ENCODE measurements at regions not wholly inside any gene's neighbourhood (a gene's known extent, or its start where the extent isn't known, plus 50 kb on each side); places are given as distances from the start of the nearest gene placed in this dataset.
A peak's percentile ranks its signal among the peaks of the same experiment; 100 is the strongest.

- no peak overlapping the region for H3K4me2 ChIP-seq (ENCODE audit: low read depth, low read length, poor library complexity, severe bottlenecking)
- H3K9me2 ChIP-seq (replicated peaks; ENCODE audit: low read depth, low read length) = no peaks in the 10 kb centered on the region
Observed at GRCh38 chr13:39259371-39260140, 221.3 kb downstream of the NHLRC3 start.

GRCh38 chr13:39263033-39263432 lies 224.8 kb downstream of the NHLRC3 start:
- TF ChIP-seq EZH2phosphoT487 (IDR thresholded peaks at IDR 0.05; ENCODE audit: borderline replicate concordance) (no peak), CTCF (conservative IDR thresholded peaks at IDR 0.05; ENCODE audit: low read length) (peak; percentile 76)
- no peak overlapping the region for H3K9ac ChIP-seq (ENCODE audit: low read depth, low read length, poor library complexity, severe bottlenecking)
- no peaks in the 10 kb centered on the region for H3K27me3 ChIP-seq (ENCODE audit: insufficient read depth, low read length, poor library complexity, severe bottlenecking)
- no peak overlapping the region for H3K4me2 ChIP-seq (ENCODE audit: low read depth, low read length, poor library complexity, severe bottlenecking)
- no peaks in the 10 kb centered on the region for H3F3A ChIP-seq (ENCODE audit: low read depth)
- H3K79me2 ChIP-seq (ENCODE audit: insufficient read depth, low read length) = no peaks in the 10 kb centered on the region
- no peaks in the 10 kb centered on the region for H3K4me1 ChIP-seq (ENCODE audit: insufficient read depth, low read length, poor library complexity, severe bottlenecking)
- H3K4me3 ChIP-seq (ENCODE audit: low read length, poor library complexity, severe bottlenecking) = no peak overlapping the region
- H2AFZ ChIP-seq (ENCODE audit: low read length) = no peak overlapping the region
- H3K36me3 ChIP-seq (ENCODE audit: insufficient read depth, low read length) = no peaks in the 10 kb centered on the region
- no peaks in the 10 kb centered on the region for H4K20me1 ChIP-seq (ENCODE audit: insufficient read depth, low read length, poor library complexity, severe bottlenecking)
- H3K9me3 ChIP-seq (ENCODE audit: insufficient read depth, low read depth, low read length) = no peaks in the 10 kb centered on the region
- H3K9me2 ChIP-seq (replicated peaks; ENCODE audit: low read depth, low read length) = no peaks in the 10 kb centered on the region

More at GRCh38 chr13:39259371-39260140, 221.3 kb downstream of the NHLRC3 start:
- Histone ChIP-seq H4K20me1 (ENCODE audit: insufficient read depth, low read length, poor library complexity, severe bottlenecking) (no peaks in the 10 kb centered on the region), H3K4me1 (ENCODE audit: insufficient read depth, low read length, poor library complexity, severe bottlenecking) (no peaks in the 10 kb centered on the region), H2AFZ (ENCODE audit: low read length) (no peak overlapping the region), H3F3A (ENCODE audit: low read depth) (no peaks in the 10 kb centered on the region), H3K9me3 (ENCODE audit: insufficient read depth, low read depth, low read length) (no peaks in the 10 kb centered on the region), H3K4me3 (ENCODE audit: low read length, poor library complexity, severe bottlenecking) (no peak overlapping the region), H3K36me3 (ENCODE audit: insufficient read depth, low read length) (no peaks in the 10 kb centered on the region), H3K79me2 (ENCODE audit: insufficient read depth, low read length) (no peaks in the 10 kb centered on the region), H3K9ac (ENCODE audit: low read depth, low read length, poor library complexity, severe bottlenecking) (no peak overlapping the region), H3K27me3 (ENCODE audit: insufficient read depth, low read length, poor library complexity, severe bottlenecking) (no peaks in the 10 kb centered on the region)
- no peak for TF ChIP-seq EZH2phosphoT487 (IDR thresholded peaks at IDR 0.05; ENCODE audit: borderline replicate concordance)
- no peak for TF ChIP-seq CTCF (conservative IDR thresholded peaks at IDR 0.05; ENCODE audit: low read length)

GRCh38 chr13:39263531-39263930 lies 225.3 kb downstream of the NHLRC3 start:
- no peak for TF ChIP-seq CTCF (conservative IDR thresholded peaks at IDR 0.05; ENCODE audit: low read length)
- no peak for TF ChIP-seq EZH2phosphoT487 (IDR thresholded peaks at IDR 0.05; ENCODE audit: borderline replicate concordance)
- H3K79me2 ChIP-seq (ENCODE audit: insufficient read depth, low read length) = no peaks in the 10 kb centered on the region

More at GRCh38 chr13:39263531-39263930, 225.3 kb downstream of the NHLRC3 start:
- Histone ChIP-seq H3K9ac (ENCODE audit: low read depth, low read length, poor library complexity, severe bottlenecking) (no peak overlapping the region), H3K9me2 (replicated peaks; ENCODE audit: low read depth, low read length) (no peaks in the 10 kb centered on the region), H3K4me2 (ENCODE audit: low read depth, low read length, poor library complexity, severe bottlenecking) (no peak overlapping the region), H2AFZ (ENCODE audit: low read length) (no peak overlapping the region), H3K4me3 (ENCODE audit: low read length, poor library complexity, severe bottlenecking) (no peak overlapping the region), H3K4me1 (ENCODE audit: insufficient read depth, low read length, poor library complexity, severe bottlenecking) (no peaks in the 10 kb centered on the region), H3K36me3 (ENCODE audit: insufficient read depth, low read length) (no peaks in the 10 kb centered on the region), H4K20me1 (ENCODE audit: insufficient read depth, low read length, poor library complexity, severe bottlenecking) (no peaks in the 10 kb centered on the region), H3K27me3 (ENCODE audit: insufficient read depth, low read length, poor library complexity, severe bottlenecking) (no peaks in the 10 kb centered on the region), H3K9me3 (ENCODE audit: insufficient read depth, low read depth, low read length) (no peaks in the 10 kb centered on the region), H3F3A (ENCODE audit: low read depth) (no peaks in the 10 kb centered on the region)

All from Loucy (cell line).